PFSK-1 (cell line): ENCODE measurements at regions not wholly inside any gene's neighbourhood (a gene's known extent, or its start where the extent isn't known, plus 50 kb on each side); places are given as distances from the start of the nearest gene placed in this dataset.
A peak's percentile ranks its signal among the peaks of the same experiment; 100 is the strongest.

ENCODE experiments used
- FOXP2 ChIP-seq: optimal IDR thresholded peaks from 2 replicates; pipeline ENCODE3; 2011; ENCODE audit warnings: borderline replicate concordance, control low read depth, inconsistent platforms; ENCODE audit not compliant: insufficient read depth; ENCODE audit errors: extremely low read length, extremely low read depth
- POLR2AphosphoS5 ChIP-seq: IDR thresholded peaks from 2 replicates; pipeline ENCODE4 v1.6.1; 2012; ENCODE audit warnings: low read depth, mild to moderate bottlenecking, control low read depth, low read length, moderate library complexity
- SIN3A ChIP-seq: IDR thresholded peaks from 2 replicates; pipeline ENCODE4 v1.6.1; 2012; ENCODE audit warnings: mild to moderate bottlenecking, low read length, moderate library complexity, borderline replicate concordance; ENCODE audit not compliant: insufficient read depth
- TAF1 ChIP-seq: IDR thresholded peaks from 2 replicates; pipeline ENCODE4 v1.6.1; 2012; ENCODE audit warnings: low read length, control low read depth, borderline replicate concordance; ENCODE audit not compliant: insufficient read depth
- TF ChIP-seq, protein P1 (sequence below), 2 experiments: IDR thresholded peaks; 2 replicates each; pipeline versions ENCODE4 v1.6.1 to v1.8.0; 2011 to 2012; ENCODE audit warnings: low read depth in 2 of 2, low read length in 2 of 2, control low read depth in 1 of 2, inconsistent platforms in 1 of 2, mild to moderate bottlenecking in 1 of 2, moderate library complexity in 1 of 2; ENCODE audit not compliant: insufficient read depth in 1 of 2

DNA sequence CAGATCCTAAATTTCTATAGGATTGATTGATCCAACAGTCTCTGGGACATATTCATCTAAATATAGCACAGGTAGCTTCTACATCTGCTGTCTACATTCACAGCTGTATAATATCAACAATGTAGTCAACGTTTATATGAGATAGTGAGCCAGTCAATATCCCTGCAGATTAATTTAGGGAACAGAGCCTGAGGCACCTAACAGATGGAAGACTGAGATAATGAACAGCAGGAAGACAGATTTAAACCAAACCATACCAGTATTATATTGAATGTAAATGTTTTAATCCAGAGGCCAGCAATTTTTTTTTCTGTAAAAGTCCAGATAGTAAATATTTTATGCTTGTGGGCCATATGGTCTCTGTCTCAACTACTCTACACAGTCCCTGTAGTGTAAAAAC lies 2072.4 kb downstream of the MRPL39 start:
- TF ChIP-seq, protein P1, sequence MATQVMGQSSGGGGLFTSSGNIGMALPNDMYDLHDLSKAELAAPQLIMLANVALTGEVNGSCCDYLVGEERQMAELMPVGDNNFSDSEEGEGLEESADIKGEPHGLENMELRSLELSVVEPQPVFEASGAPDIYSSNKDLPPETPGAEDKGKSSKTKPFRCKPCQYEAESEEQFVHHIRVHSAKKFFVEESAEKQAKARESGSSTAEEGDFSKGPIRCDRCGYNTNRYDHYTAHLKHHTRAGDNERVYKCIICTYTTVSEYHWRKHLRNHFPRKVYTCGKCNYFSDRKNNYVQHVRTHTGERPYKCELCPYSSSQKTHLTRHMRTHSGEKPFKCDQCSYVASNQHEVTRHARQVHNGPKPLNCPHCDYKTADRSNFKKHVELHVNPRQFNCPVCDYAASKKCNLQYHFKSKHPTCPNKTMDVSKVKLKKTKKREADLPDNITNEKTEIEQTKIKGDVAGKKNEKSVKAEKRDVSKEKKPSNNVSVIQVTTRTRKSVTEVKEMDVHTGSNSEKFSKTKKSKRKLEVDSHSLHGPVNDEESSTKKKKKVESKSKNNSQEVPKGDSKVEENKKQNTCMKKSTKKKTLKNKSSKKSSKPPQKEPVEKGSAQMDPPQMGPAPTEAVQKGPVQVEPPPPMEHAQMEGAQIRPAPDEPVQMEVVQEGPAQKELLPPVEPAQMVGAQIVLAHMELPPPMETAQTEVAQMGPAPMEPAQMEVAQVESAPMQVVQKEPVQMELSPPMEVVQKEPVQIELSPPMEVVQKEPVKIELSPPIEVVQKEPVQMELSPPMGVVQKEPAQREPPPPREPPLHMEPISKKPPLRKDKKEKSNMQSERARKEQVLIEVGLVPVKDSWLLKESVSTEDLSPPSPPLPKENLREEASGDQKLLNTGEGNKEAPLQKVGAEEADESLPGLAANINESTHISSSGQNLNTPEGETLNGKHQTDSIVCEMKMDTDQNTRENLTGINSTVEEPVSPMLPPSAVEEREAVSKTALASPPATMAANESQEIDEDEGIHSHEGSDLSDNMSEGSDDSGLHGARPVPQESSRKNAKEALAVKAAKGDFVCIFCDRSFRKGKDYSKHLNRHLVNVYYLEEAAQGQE (IDR thresholded peaks at IDR 0.05; ENCODE audit: insufficient read depth in 1 of 2, low read depth in 2 of 2, low read length in 2 of 2): no peak

DNA sequence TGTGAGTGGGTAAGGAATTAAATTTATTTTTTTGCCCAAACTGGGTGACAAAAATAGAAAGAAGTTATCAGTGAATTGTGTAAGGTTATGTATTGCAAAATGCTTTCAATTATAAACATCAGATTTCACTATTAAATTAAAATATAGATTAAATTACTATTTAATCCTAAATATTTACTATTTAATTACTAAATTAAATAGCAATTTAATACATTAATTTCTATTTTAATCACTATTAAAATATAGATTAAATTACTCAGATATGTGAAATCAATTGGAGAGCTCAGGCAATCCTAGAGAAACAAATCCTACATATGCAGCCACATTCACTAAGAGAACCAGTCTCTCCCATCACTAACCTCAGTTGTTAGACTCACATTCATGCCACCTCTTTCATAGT lies 2075.8 kb downstream of the MRPL39 start:
- TF ChIP-seq POLR2AphosphoS5: no peak
- no peak for TF ChIP-seq SIN3A
- no peak for TF ChIP-seq FOXP2
- TF ChIP-seq, protein P1 (IDR thresholded peaks at IDR 0.05; ENCODE audit: insufficient read depth in 1 of 2, low read depth in 2 of 2, low read length in 2 of 2): no peak
- TF ChIP-seq TAF1: no peak

DNA sequence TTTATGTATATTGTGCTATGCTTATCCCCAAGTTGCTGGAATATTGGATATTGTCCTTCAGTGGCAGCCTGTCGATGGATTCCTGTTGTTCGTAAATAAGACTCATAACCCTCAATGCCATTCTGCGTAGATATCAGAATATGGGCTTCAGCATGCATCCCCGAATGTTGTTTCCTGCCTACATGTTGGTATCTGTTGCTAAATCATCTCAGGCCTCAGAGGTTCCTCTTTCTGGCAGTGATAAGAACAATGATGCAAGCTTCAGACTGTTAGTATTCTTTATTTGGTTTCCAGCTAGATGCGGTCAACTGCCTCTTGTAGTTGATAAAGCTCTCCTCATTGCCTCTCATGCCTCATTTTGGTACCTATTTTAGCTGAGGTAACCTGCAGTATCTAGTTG lies 2082.6 kb downstream of the MRPL39 start:
- no peak for TF ChIP-seq TAF1
- TF ChIP-seq FOXP2: no peak
- no peak for TF ChIP-seq SIN3A
- TF ChIP-seq, protein P1 (IDR thresholded peaks at IDR 0.05; ENCODE audit: insufficient read depth in 1 of 2, low read depth in 2 of 2, low read length in 2 of 2): no peak
- no peak for TF ChIP-seq POLR2AphosphoS5

DNA sequence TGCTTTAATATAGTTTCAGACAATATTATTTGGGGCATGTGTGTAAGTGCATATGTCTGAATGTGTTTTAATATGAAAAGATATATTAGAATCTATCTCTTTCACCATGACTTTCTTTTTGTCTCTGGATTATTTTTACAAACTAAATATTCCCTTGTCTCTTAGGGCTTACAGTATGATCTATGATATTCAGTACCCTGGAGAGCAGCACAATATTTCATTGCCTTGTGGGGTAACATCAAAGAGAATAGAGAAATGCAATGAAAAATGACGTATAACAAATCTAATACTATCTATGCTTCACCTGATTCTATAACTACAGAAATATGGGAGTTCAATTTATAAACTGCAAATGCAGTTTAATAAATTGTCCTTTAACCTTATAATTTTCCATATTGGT lies 2084.5 kb downstream of the MRPL39 start:
- TF ChIP-seq TAF1 (no peak), SIN3A (no peak)
- TF ChIP-seq, protein P1 (IDR thresholded peaks at IDR 0.05; ENCODE audit: insufficient read depth in 1 of 2, low read depth in 2 of 2, low read length in 2 of 2): peak; percentile 47 to 76; a peak in 3 of 4 replicates

DNA sequence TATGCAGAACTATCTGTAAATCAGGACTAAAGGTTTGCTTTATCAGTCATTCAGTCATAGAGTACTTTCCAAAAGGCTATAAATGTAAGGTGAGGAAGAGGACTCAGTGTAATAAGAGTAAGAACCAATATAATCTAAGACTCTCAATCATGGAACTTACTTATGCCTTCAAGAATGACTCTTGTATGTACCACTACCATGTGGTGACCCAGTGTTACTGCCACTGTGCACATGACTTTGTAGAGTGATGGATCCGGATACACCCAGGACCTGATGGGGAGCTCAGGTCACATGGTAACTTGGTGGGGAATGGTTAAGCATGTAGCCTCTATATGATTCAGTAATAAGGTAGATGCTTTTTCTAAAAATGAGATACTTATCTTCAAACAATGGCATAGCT lies 2099.8 kb downstream of the MRPL39 start:
- no peak for TF ChIP-seq TAF1
- TF ChIP-seq SIN3A: no peak
- TF ChIP-seq, protein P1 (IDR thresholded peaks at IDR 0.05; ENCODE audit: insufficient read depth in 1 of 2, low read depth in 2 of 2, low read length in 2 of 2): no peak
- no peak for TF ChIP-seq FOXP2
- no peak for TF ChIP-seq POLR2AphosphoS5
